Liver (tissue), 8 donors: ENCODE measurements at regions not wholly inside any gene's neighbourhood (a gene's known extent, or its start where the extent isn't known, plus 50 kb on each side); places are given as distances from the start of the nearest gene placed in this dataset.

Experiments
- DNase-seq: peaks from one replicate; pipeline ENCODE4 v3.0.0-alpha.2; 2017; ENCODE audit warnings: low spot score
- H3K27ac ChIP-seq, 2 donors: one replicate each; pipeline ENCODE4 v1.7.0; 2013; ENCODE audit warnings: inconsistent platforms in 2 of 2, low read length in 2 of 2, control low read depth in 1 of 2, low read depth in 1 of 2, mild to moderate bottlenecking in 1 of 2
- H3K27me3 ChIP-seq, 4 donors: one replicate each; pipeline versions ENCODE4 v1.6.1 to v1.7.0; 2013; ENCODE audit warnings: low read length in 3 of 4, inconsistent platforms in 1 of 4, mild to moderate bottlenecking in 1 of 4, moderate library complexity in 1 of 4; ENCODE audit not compliant: control insufficient read depth in 4 of 4, insufficient read depth in 4 of 4
- H3K36me3 ChIP-seq, 4 donors: one replicate each; pipeline versions ENCODE4 v1.6.1 to v1.7.0; 2013; ENCODE audit warnings: low read length in 3 of 4, mild to moderate bottlenecking in 3 of 4, low read depth in 1 of 4, moderate library complexity in 1 of 4; ENCODE audit not compliant: control insufficient read depth in 4 of 4, insufficient read depth in 3 of 4
- H3K4me1 ChIP-seq, 4 donors: one replicate each; pipeline versions ENCODE4 v1.6.1 to v1.7.0; 2013; ENCODE audit warnings: low read length in 3 of 4, mild to moderate bottlenecking in 3 of 4, moderate library complexity in 1 of 4; ENCODE audit not compliant: control insufficient read depth in 4 of 4, insufficient read depth in 4 of 4
- H3K4me3 ChIP-seq, 3 donors: one replicate each; pipeline versions ENCODE4 v1.6.1 to v1.7.0; 2013; ENCODE audit warnings: low read length in 3 of 3, control low read depth in 1 of 3, low read depth in 1 of 3, mild to moderate bottlenecking in 1 of 3
- H3K9ac ChIP-seq, 2 donors: one replicate each; pipeline ENCODE4 v1.7.0; 2013; ENCODE audit warnings: low read length in 2 of 2, mild to moderate bottlenecking in 2 of 2, moderate library complexity in 2 of 2, control low read depth in 1 of 2, low read depth in 1 of 2
- H3K9me3 ChIP-seq, 4 donors: one replicate each; pipeline versions ENCODE4 v1.6.1 to v1.7.0; 2013; ENCODE audit warnings: low read length in 3 of 4; ENCODE audit not compliant: control insufficient read depth in 4 of 4
- CTCF ChIP-seq: fragments of 150-350 bp; IDR thresholded peaks from 2 replicates; pipeline ENCODE4 v1.5.1; 2017; ENCODE audit warnings: improper control_type of control experiment, low read depth, low read length; ENCODE audit not compliant: missing input control
- EGR1 ChIP-seq, 2 donors: IDR thresholded peaks; 2 replicates each; pipeline ENCODE4 v1.6.1; 2016 to 2018; ENCODE audit warnings: antibody characterized with exemption in 2 of 2, low read depth in 2 of 2
- FOXA1 ChIP-seq: IDR thresholded peaks from 2 replicates; pipeline ENCODE4 v1.6.1; 2016; ENCODE audit warnings: antibody characterized with exemption
- FOXA2 ChIP-seq: IDR thresholded peaks from 2 replicates; pipeline ENCODE4 v1.6.1; 2016; ENCODE audit warnings: antibody characterized with exemption
- GABPA ChIP-seq, 2 donors: IDR thresholded peaks in 1 of 2; conservative IDR thresholded peaks in 1 of 2; 2 replicates each; pipeline ENCODE4 v1.6.1; 2016; ENCODE audit warnings: antibody characterized with exemption in 2 of 2, mild to moderate bottlenecking in 1 of 2, moderate library complexity in 1 of 2
- HNF4A ChIP-seq, 2 donors: conservative IDR thresholded peaks; 2 replicates each; pipeline ENCODE4 v1.6.1; 2016; ENCODE audit warnings: antibody characterized with exemption in 2 of 2, mild to moderate bottlenecking in 2 of 2
- HNF4G ChIP-seq: IDR thresholded peaks from 2 replicates; pipeline ENCODE4 v1.6.1; 2016; ENCODE audit warnings: antibody characterized with exemption
- JUND ChIP-seq, 2 donors: IDR thresholded peaks; 2 replicates each; pipeline ENCODE4 v1.6.1; 2016; ENCODE audit warnings: antibody characterized with exemption in 2 of 2
- MAX ChIP-seq: IDR thresholded peaks from 2 replicates; pipeline ENCODE4 v1.6.1; 2016; ENCODE audit warnings: antibody characterized with exemption
- NR2F2 ChIP-seq: IDR thresholded peaks from 2 replicates; pipeline ENCODE4 v1.6.1; 2016; ENCODE audit warnings: antibody characterized with exemption
- RAD21 ChIP-seq, 2 donors: IDR thresholded peaks; 2 replicates each; pipeline ENCODE4 v1.6.1; 2016; ENCODE audit warnings: antibody characterized with exemption in 2 of 2, mild to moderate bottlenecking in 2 of 2
- REST ChIP-seq: IDR thresholded peaks from 2 replicates; pipeline ENCODE4 v1.6.1; 2016; ENCODE audit warnings: antibody characterized with exemption, mild to moderate bottlenecking
- RXRA ChIP-seq, 2 donors: IDR thresholded peaks; 2 replicates each; pipeline ENCODE4 v1.6.1; 2017 to 2018; ENCODE audit warnings: antibody characterized with exemption in 2 of 2, mild to moderate bottlenecking in 1 of 2
- SP1 ChIP-seq: IDR thresholded peaks from 2 replicates; pipeline ENCODE4 v1.6.1; 2018; ENCODE audit warnings: antibody characterized with exemption, mild to moderate bottlenecking
- TAF1 ChIP-seq: conservative IDR thresholded peaks from 2 replicates; pipeline ENCODE4 v1.6.1; 2016; ENCODE audit warnings: antibody characterized with exemption, mild to moderate bottlenecking
- YY1 ChIP-seq: IDR thresholded peaks from 2 replicates; pipeline ENCODE4 v1.6.1; 2016; ENCODE audit warnings: antibody characterized with exemption, mild to moderate bottlenecking
- ZBTB33 ChIP-seq: IDR thresholded peaks from 2 replicates; pipeline ENCODE4 v1.6.1; 2016; ENCODE audit warnings: antibody characterized with exemption
- WGBS: extraction: QIAGEN DNeasy Blood & Tissue Kit; methylation state at CpG from one replicate; pipeline ENCODE4 v1.1.7; 2013; 5-methylcytosine and 5-hydroxymethylcytosine counted together
- TF ChIP-seq, protein P1 (sequence below): IDR thresholded peaks from 2 replicates; pipeline ENCODE4 v1.6.1; 2016; ENCODE audit warnings: antibody characterized with exemption
- donor health status: healthy.
- donor health status: healthy.
- donor health status: healthy.
- donor health status: healthy.
- donor health status: healthy.

DNA sequence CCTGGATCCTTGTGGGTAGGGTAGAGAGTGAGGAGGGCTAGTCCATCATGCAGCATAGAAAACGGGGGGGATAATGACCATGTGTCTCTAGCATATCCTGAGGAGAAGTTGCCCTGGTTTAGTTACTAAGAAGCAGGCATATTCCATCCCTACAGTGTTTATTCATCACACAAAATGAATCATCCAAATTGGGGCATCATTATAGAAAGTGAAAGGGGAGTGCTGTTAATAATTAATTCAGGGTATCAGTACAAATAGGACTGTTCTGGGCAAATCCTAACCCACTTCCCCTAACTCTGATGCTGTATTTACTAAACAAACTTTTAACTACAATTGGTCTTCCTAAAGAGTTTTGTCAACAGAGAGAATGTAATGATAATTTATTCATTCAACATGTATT is 281.1 kb upstream of the ARX start (continued):
- no peak for TF ChIP-seq CTCF
- TF ChIP-seq EGR1 (IDR thresholded peaks at IDR 0.05; ENCODE audit: low read depth in 2 of 2) = no peak
- TF ChIP-seq FOXA1 = no peak
- TF ChIP-seq, protein P1, sequence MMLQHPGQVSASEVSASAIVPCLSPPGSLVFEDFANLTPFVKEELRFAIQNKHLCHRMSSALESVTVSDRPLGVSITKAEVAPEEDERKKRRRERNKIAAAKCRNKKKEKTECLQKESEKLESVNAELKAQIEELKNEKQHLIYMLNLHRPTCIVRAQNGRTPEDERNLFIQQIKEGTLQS = no peak

GRCh38 chrX:25295466-25295865 is 279.7 kb upstream of the ARX start:
- Histone ChIP-seq H3K9ac (no peak overlapping the region), H3K27me3 (no peaks in the 10 kb centered on the region), H3K27ac (no peak overlapping the region), H3K4me1 (no peaks in the 10 kb centered on the region), H3K4me3 (no peak overlapping the region), H3K36me3 (no peaks in the 10 kb centered on the region), H3K9me3 (no peaks in the 10 kb centered on the region)
- TF ChIP-seq HNF4G (no peak), JUND (IDR thresholded peaks at IDR 0.05) (no peak), EGR1 (IDR thresholded peaks at IDR 0.05; ENCODE audit: low read depth in 2 of 2) (no peak), REST (no peak), HNF4A (conservative IDR thresholded peaks at IDR 0.05) (no peak), TAF1 (no peak), FOXA1 (no peak), ZBTB33 (no peak), MAX (no peak), SP1 (no peak), FOXA2 (no peak), YY1 (no peak), GABPA (IDR thresholded peaks at IDR 0.05 in 1 of 2, conservative IDR thresholded peaks at IDR 0.05 in 1 of 2) (no peak), RAD21 (IDR thresholded peaks at IDR 0.05) (no peak), NR2F2 (no peak), RXRA (IDR thresholded peaks at IDR 0.05) (no peak), CTCF (no peak)
- whole genome bisulfite sequencing = 80% methylated on average over 4 of the region's 4 CpGs
- no peak for DNase-seq
